RCC 7860 (cell line): ENCODE measurements at regions not wholly inside any gene's neighbourhood (a gene's known extent, or its start where the extent isn't known, plus 50 kb on each side); places are given as distances from the start of the nearest gene placed in this dataset.
"Not testable (repeated sequence)": the region's sequence is repeated elsewhere in the genome, so short reads cannot be mapped to it uniquely, and the experiment has no call there.

Experiments used
- DNase-seq: peaks from one replicate; pipeline ENCODE4 v3.0.0-alpha.2; 2015; ENCODE audit warnings: low spot score
- FAIRE-seq: peaks from 2 replicates; lab custom pipeline; 2012; peaks lifted over from hg19 to GRCh38; lab: Jason Lieb, UNC

GRCh38 chr7:91660734-91661356 is 219.7 kb downstream of the MTERF1 start:
- DNase-seq (no peak), FAIRE-seq (no peak)

GRCh38 chr7:91661727-91662126 is 218.8 kb downstream of the MTERF1 start:
- DNase-seq (no peak), FAIRE-seq (no peak)

- DNase-seq (no peak), FAIRE-seq (no peak)
Measured at GRCh38 chr7:91668217-91668616, 212.3 kb downstream of the MTERF1 start.

GRCh38 chr7:91671245-91671644 is 209.3 kb downstream of the MTERF1 start:
- DNase-seq (no peak), FAIRE-seq (no peak)

GRCh38 chr7:91674470-91674869 is 206.0 kb downstream of the MTERF1 start:
- DNase-seq (no peak), FAIRE-seq (no peak)

GRCh38 chr7:91681718-91682117 is 198.8 kb downstream of the MTERF1 start:
- FAIRE-seq, result no peak

GRCh38 chr7:91683823-91684222 is 196.7 kb downstream of the MTERF1 start:
- DNase-seq, result no peak
- no peak for FAIRE-seq

More at GRCh38 chr7:91681718-91682117, 198.8 kb downstream of the MTERF1 start:
- no peak for DNase-seq

GRCh38 chr7:91685544-91685943 is 195.0 kb downstream of the MTERF1 start:
- FAIRE-seq (no peak), DNase-seq (no peak)

GRCh38 chr7:91690541-91691070 is 189.9 kb downstream of the MTERF1 start:
- FAIRE-seq, result no peak
- DNase-seq, result no peak

GRCh38 chr7:91691865-91692264 is 188.6 kb downstream of the MTERF1 start:
- no peak for FAIRE-seq
- DNase-seq, result no peak

GRCh38 chr7:91692800-91693199 is 187.7 kb downstream of the MTERF1 start:
- DNase-seq (no peak), FAIRE-seq (no peak)

GRCh38 chr7:91694351-91694841 is 186.1 kb downstream of the MTERF1 start:
- FAIRE-seq (no peak), DNase-seq (no peak)

GRCh38 chr7:91710881-91711280 is 169.6 kb downstream of the MTERF1 start:
- DNase-seq (no peak), FAIRE-seq (no peak)

GRCh38 chr7:91713669-91714068 is 166.8 kb downstream of the MTERF1 start:
- FAIRE-seq (no peak), DNase-seq (no peak)

- DNase-seq (no peak), FAIRE-seq (no peak)
Measured at GRCh38 chr7:91717681-91718470, 162.6 kb downstream of the MTERF1 start.

GRCh38 chr7:91719008-91719407 is 161.5 kb downstream of the MTERF1 start:
- DNase-seq (no peak), FAIRE-seq (no peak)

- no peak for FAIRE-seq
- DNase-seq, result no peak
Measured at GRCh38 chr7:91720260-91720937, 160.1 kb downstream of the MTERF1 start.

GRCh38 chr7:91722831-91723230 is 157.7 kb downstream of the MTERF1 start:
- FAIRE-seq, result no peak
- DNase-seq, result no peak

- not testable (repeated sequence) for FAIRE-seq, DNase-seq
Measured at GRCh38 chr7:91729046-91729445, 151.5 kb downstream of the MTERF1 start.

- DNase-seq (no peak), FAIRE-seq (no peak)
Measured at GRCh38 chr7:91731976-91732375, 148.5 kb downstream of the MTERF1 start.

- no peak for FAIRE-seq
Measured at GRCh38 chr7:91749418-91749817, 131.1 kb downstream of the MTERF1 start.

More at GRCh38 chr7:91749418-91749817, 131.1 kb downstream of the MTERF1 start:
- no peak for DNase-seq
